T-helper 17 cell (primary cell): ENCODE measurements at regions not wholly inside any gene's neighbourhood (a gene's known extent, or its start where the extent isn't known, plus 50 kb on each side); places are given as distances from the start of the nearest gene placed in this dataset.

ENCODE experiments used
- ATAC-seq: fragments of 150-1000 bp; cut with Tn5 transposase; 2 replicates; pipeline ENCODE4 v1.10.0; 2021; ENCODE audit warnings: mild to moderate bottlenecking, moderate library complexity
- DNase-seq, 3 donors: peaks; one replicate each; pipeline versions ENCODE4 v3.0.0 to v3.0.0-alpha.2; 2020 to 2021
- H3K9me3 ChIP-seq: one replicate; pipeline ENCODE4 v1.7.0; 2013; ENCODE audit warnings: low read length, mild to moderate bottlenecking; ENCODE audit not compliant: control insufficient read depth, poor library complexity, severe bottlenecking
- H3K27ac Mint-ChIP-seq: one replicate; pipeline ENCODE4 v1.8.0; 2022; ENCODE audit warnings: mild to moderate bottlenecking, moderate library complexity, mixed read lengths
- H3K27me3 Mint-ChIP-seq: one replicate; pipeline ENCODE4 v1.8.0; 2022; ENCODE audit warnings: mixed read lengths
- H3K36me3 Mint-ChIP-seq: one replicate; pipeline ENCODE4 v1.8.0; 2022; ENCODE audit warnings: low read depth, mixed read lengths
- H3K4me1 Mint-ChIP-seq: one replicate; pipeline ENCODE4 v1.8.0; 2022; ENCODE audit warnings: mild to moderate bottlenecking, mixed read lengths
- H3K4me3 Mint-ChIP-seq: one replicate; pipeline ENCODE4 v1.8.0; 2022; ENCODE audit warnings: mild to moderate bottlenecking, moderate library complexity, mixed read lengths

GRCh38 chr7:46955531-46955930 lies 626.4 kb downstream of the TNS3 start:
- no peak for DNase-seq
- H3K9me3 ChIP-seq: no peaks in the 10 kb centered on the region
- Mint-ChIP-seq H3K36me3 (no peaks in the 10 kb centered on the region), H3K27ac (no peak overlapping the region), H3K27me3 (no peaks in the 10 kb centered on the region), H3K4me1 (no peaks in the 10 kb centered on the region), H3K4me3 (no peak overlapping the region)
- ATAC-seq: no peak

- DNase-seq: no peak
- H3K36me3 Mint-ChIP-seq: no peaks in the 10 kb centered on the region
- no peaks in the 10 kb centered on the region for H3K9me3 ChIP-seq
- no peaks in the 10 kb centered on the region for H3K27me3 Mint-ChIP-seq
- no peaks in the 10 kb centered on the region for H3K4me1 Mint-ChIP-seq
- H3K4me3 Mint-ChIP-seq: no peak overlapping the region
- H3K27ac Mint-ChIP-seq: no peak overlapping the region
- no peak for ATAC-seq
These were observed 627.7 kb downstream of the TNS3 start for GRCh38 chr7:46954181-46954580.

- ATAC-seq: no peak
- no peaks in the 10 kb centered on the region for H3K9me3 ChIP-seq
- H3K27ac Mint-ChIP-seq: no peak overlapping the region
- no peaks in the 10 kb centered on the region for H3K4me1 Mint-ChIP-seq
- DNase-seq: no peak
- no peaks in the 10 kb centered on the region for H3K27me3 Mint-ChIP-seq
- H3K4me3 Mint-ChIP-seq: no peak overlapping the region
- no peaks in the 10 kb centered on the region for H3K36me3 Mint-ChIP-seq
These were observed 628.9 kb downstream of the TNS3 start for GRCh38 chr7:46953008-46953407.

- Mint-ChIP-seq H3K27ac (no peak overlapping the region), H3K4me3 (no peak overlapping the region), H3K36me3 (no peaks in the 10 kb centered on the region), H3K27me3 (no peaks in the 10 kb centered on the region), H3K4me1 (no peaks in the 10 kb centered on the region)
- no peak for ATAC-seq
- DNase-seq: no peak
- H3K9me3 ChIP-seq: no peaks in the 10 kb centered on the region
These were observed 632.5 kb downstream of the TNS3 start for GRCh38 chr7:46949270-46949931.

GRCh38 chr7:46948716-46949115 lies 633.2 kb downstream of the TNS3 start:
- ATAC-seq: no peak
- H3K9me3 ChIP-seq: no peaks in the 10 kb centered on the region
- H3K27ac Mint-ChIP-seq: no peak overlapping the region
- H3K4me3 Mint-ChIP-seq: no peak overlapping the region
- DNase-seq: no peak
- H3K36me3 Mint-ChIP-seq: no peaks in the 10 kb centered on the region
- no peaks in the 10 kb centered on the region for H3K27me3 Mint-ChIP-seq
- no peaks in the 10 kb centered on the region for H3K4me1 Mint-ChIP-seq

- DNase-seq: no peak
- no peaks in the 10 kb centered on the region for H3K36me3 Mint-ChIP-seq
- no peaks in the 10 kb centered on the region for H3K4me1 Mint-ChIP-seq
- H3K27ac Mint-ChIP-seq: no peak overlapping the region
- ATAC-seq: no peak
- no peak overlapping the region for H3K4me3 Mint-ChIP-seq
- H3K27me3 Mint-ChIP-seq: no peaks in the 10 kb centered on the region
- H3K9me3 ChIP-seq: no peaks in the 10 kb centered on the region
These were observed 636.6 kb downstream of the TNS3 start for GRCh38 chr7:46945328-46945727.

- Mint-ChIP-seq H3K4me1 (no peaks in the 10 kb centered on the region), H3K36me3 (no peaks in the 10 kb centered on the region), H3K27me3 (no peaks in the 10 kb centered on the region), H3K4me3 (no peak overlapping the region), H3K27ac (no peak overlapping the region)
- ATAC-seq: no peak
- no peak for DNase-seq
- H3K9me3 ChIP-seq: no peaks in the 10 kb centered on the region
These were observed 637.9 kb downstream of the TNS3 start for GRCh38 chr7:46943996-46944395.

- no peaks in the 10 kb centered on the region for H3K4me1 Mint-ChIP-seq
- no peak for ATAC-seq
- no peaks in the 10 kb centered on the region for H3K27me3 Mint-ChIP-seq
- no peaks in the 10 kb centered on the region for H3K36me3 Mint-ChIP-seq
- H3K4me3 Mint-ChIP-seq: no peak overlapping the region
- DNase-seq: no peak
- H3K27ac Mint-ChIP-seq: no peak overlapping the region
- H3K9me3 ChIP-seq: no peaks in the 10 kb centered on the region
These were observed 639.3 kb downstream of the TNS3 start for GRCh38 chr7:46942574-46942973.

- Mint-ChIP-seq H3K27me3 (no peaks in the 10 kb centered on the region), H3K4me3 (no peak overlapping the region), H3K4me1 (no peaks in the 10 kb centered on the region), H3K36me3 (no peaks in the 10 kb centered on the region), H3K27ac (no peak overlapping the region)
- no peak for ATAC-seq
- no peaks in the 10 kb centered on the region for H3K9me3 ChIP-seq
- no peak for DNase-seq
These were observed 641.7 kb downstream of the TNS3 start for GRCh38 chr7:46940178-46940577.

- DNase-seq (no peak), ATAC-seq (no peak)
- no peaks in the 10 kb centered on the region for H3K9me3 ChIP-seq
- H3K27me3 Mint-ChIP-seq: no peaks in the 10 kb centered on the region
- H3K4me1 Mint-ChIP-seq: no peaks in the 10 kb centered on the region
- no peak overlapping the region for H3K27ac Mint-ChIP-seq
- no peak overlapping the region for H3K4me3 Mint-ChIP-seq
- no peaks in the 10 kb centered on the region for H3K36me3 Mint-ChIP-seq
These were observed 642.4 kb downstream of the TNS3 start for GRCh38 chr7:46939558-46939957.

GRCh38 chr7:46939089-46939488 lies 642.8 kb downstream of the TNS3 start:
- H3K27ac Mint-ChIP-seq: no peak overlapping the region
- ATAC-seq: no peak
- no peak overlapping the region for H3K4me3 Mint-ChIP-seq
- H3K4me1 Mint-ChIP-seq: no peaks in the 10 kb centered on the region
- H3K36me3 Mint-ChIP-seq: no peaks in the 10 kb centered on the region
- DNase-seq: no peak
- H3K27me3 Mint-ChIP-seq: no peaks in the 10 kb centered on the region
- H3K9me3 ChIP-seq: no peaks in the 10 kb centered on the region

- DNase-seq: no peak
- no peak overlapping the region for H3K4me3 Mint-ChIP-seq
- no peak for ATAC-seq
- no peaks in the 10 kb centered on the region for H3K36me3 Mint-ChIP-seq
- H3K27me3 Mint-ChIP-seq: no peaks in the 10 kb centered on the region
- no peaks in the 10 kb centered on the region for H3K4me1 Mint-ChIP-seq
- no peaks in the 10 kb centered on the region for H3K9me3 ChIP-seq
- no peak overlapping the region for H3K27ac Mint-ChIP-seq
These were observed 644.1 kb downstream of the TNS3 start for GRCh38 chr7:46937826-46938225.

GRCh38 chr7:46934198-46934825 lies 647.6 kb downstream of the TNS3 start:
- no peaks in the 10 kb centered on the region for H3K9me3 ChIP-seq
- H3K27ac Mint-ChIP-seq: no peak overlapping the region
- no peaks in the 10 kb centered on the region for H3K27me3 Mint-ChIP-seq
- no peaks in the 10 kb centered on the region for H3K4me1 Mint-ChIP-seq
- no peak overlapping the region for H3K4me3 Mint-ChIP-seq
- DNase-seq: no peak
- no peaks in the 10 kb centered on the region for H3K36me3 Mint-ChIP-seq
- no peak for ATAC-seq

GRCh38 chr7:46933596-46933995 lies 648.3 kb downstream of the TNS3 start:
- Mint-ChIP-seq H3K27ac (no peak overlapping the region), H3K4me1 (no peaks in the 10 kb centered on the region), H3K36me3 (no peaks in the 10 kb centered on the region), H3K27me3 (no peaks in the 10 kb centered on the region), H3K4me3 (no peak overlapping the region)
- DNase-seq (no peak), ATAC-seq (no peak)
- no peaks in the 10 kb centered on the region for H3K9me3 ChIP-seq
